ENCODE measurements at regions not wholly inside any gene's neighbourhood (a gene's known extent, or its start where the extent isn't known, plus 50 kb on each side); places are given as distances from the start of the nearest gene placed in this dataset.
"Not testable (repeated sequence)": the region's sequence is repeated elsewhere in the genome, so short reads cannot be mapped to it uniquely, and the experiment has no call there.

GRCh38 chr10:51008346-51008745 is 65.9 kb upstream of the PRKG1 start:
- Histone ChIP-seq H3K4me1 (no peaks in the 10 kb centered on the region), H3K27ac (no peak overlapping the region), H3K27me3 (no peaks in the 10 kb centered on the region), H3K9me3 (no peaks in the 10 kb centered on the region), H3K4me3 (no peak overlapping the region), H3K36me3 (no peaks in the 10 kb centered on the region)
- DNase-seq (ENCODE audit: extremely low spot score in 2 of 2): no peak
- intact Hi-C loops (cut with DNase I): no loop called here
- TF ChIP-seq POLR2A (IDR thresholded peaks at IDR 0.05) (no peak), POLR2AphosphoS5 (IDR thresholded peaks at IDR 0.05; ENCODE audit: insufficient read depth in 1 of 2, low read depth in 1 of 2) (no peak)
- TF ChIP-seq, protein P1, sequence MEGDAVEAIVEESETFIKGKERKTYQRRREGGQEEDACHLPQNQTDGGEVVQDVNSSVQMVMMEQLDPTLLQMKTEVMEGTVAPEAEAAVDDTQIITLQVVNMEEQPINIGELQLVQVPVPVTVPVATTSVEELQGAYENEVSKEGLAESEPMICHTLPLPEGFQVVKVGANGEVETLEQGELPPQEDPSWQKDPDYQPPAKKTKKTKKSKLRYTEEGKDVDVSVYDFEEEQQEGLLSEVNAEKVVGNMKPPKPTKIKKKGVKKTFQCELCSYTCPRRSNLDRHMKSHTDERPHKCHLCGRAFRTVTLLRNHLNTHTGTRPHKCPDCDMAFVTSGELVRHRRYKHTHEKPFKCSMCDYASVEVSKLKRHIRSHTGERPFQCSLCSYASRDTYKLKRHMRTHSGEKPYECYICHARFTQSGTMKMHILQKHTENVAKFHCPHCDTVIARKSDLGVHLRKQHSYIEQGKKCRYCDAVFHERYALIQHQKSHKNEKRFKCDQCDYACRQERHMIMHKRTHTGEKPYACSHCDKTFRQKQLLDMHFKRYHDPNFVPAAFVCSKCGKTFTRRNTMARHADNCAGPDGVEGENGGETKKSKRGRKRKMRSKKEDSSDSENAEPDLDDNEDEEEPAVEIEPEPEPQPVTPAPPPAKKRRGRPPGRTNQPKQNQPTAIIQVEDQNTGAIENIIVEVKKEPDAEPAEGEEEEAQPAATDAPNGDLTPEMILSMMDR (IDR thresholded peaks at IDR 0.05): no peak

DNA sequence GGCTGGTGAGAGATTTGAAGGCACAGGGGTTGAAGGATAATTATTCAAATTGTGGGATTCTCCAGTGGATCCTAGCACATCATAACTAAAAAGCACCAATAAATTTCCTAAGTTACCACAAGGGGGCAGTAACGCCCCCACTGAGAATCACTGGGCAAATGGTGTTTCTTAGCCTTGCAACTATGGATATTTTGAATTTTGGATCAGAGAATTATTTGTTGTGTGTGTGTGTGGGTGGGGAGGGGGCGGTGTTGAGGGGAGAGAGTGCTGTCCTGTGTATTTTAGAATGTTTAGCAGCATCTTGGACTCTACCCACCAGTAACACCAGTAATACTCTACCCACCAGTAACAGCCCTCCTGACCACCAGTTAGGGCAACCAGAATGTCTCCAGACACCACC is 63.3 kb upstream of the PRKG1 start:
- no peak overlapping the region for H3K4me3 ChIP-seq
- TF ChIP-seq POLR2A (IDR thresholded peaks at IDR 0.05): no peak
- TF ChIP-seq, protein P1 (IDR thresholded peaks at IDR 0.05): peak; percentile 15 to 57 (median 38)
- H3K4me1 ChIP-seq: no peaks in the 10 kb centered on the region
- H3K27me3 ChIP-seq: no peaks in the 10 kb centered on the region
- H3K36me3 ChIP-seq: no peaks in the 10 kb centered on the region
- intact Hi-C loops (cut with DNase I): loop anchor here (10.0 kb wide), 1 partner anchor 1204 kb away; no protein-coding TSS in a partner anchor
- H3K27ac ChIP-seq: no peak overlapping the region
- no peak for DNase-seq (ENCODE audit: extremely low spot score in 2 of 2)
- no peaks in the 10 kb centered on the region for H3K9me3 ChIP-seq

GRCh38 chr10:51012073-51012472 is 62.2 kb upstream of the PRKG1 start:
- no peaks in the 10 kb centered on the region for H3K9me3 ChIP-seq
- intact Hi-C loops (cut with DNase I): loop anchor here (10.0 kb wide), 1 partner anchor 1203 kb away; no protein-coding TSS in a partner anchor
- TF ChIP-seq POLR2AphosphoS5 (IDR thresholded peaks at IDR 0.05; ENCODE audit: insufficient read depth in 1 of 2, low read depth in 1 of 2) (no peak), POLR2A (IDR thresholded peaks at IDR 0.05) (no peak)
- TF ChIP-seq, protein P1 (IDR thresholded peaks at IDR 0.05): no peak
- no peak overlapping the region for H3K4me3 ChIP-seq
- H3K27me3 ChIP-seq: no peaks in the 10 kb centered on the region
- no peaks in the 10 kb centered on the region for H3K4me1 ChIP-seq
- H3K27ac ChIP-seq: no peak overlapping the region
- no peaks in the 10 kb centered on the region for H3K36me3 ChIP-seq
- DNase-seq (ENCODE audit: extremely low spot score in 2 of 2): no peak

DNA sequence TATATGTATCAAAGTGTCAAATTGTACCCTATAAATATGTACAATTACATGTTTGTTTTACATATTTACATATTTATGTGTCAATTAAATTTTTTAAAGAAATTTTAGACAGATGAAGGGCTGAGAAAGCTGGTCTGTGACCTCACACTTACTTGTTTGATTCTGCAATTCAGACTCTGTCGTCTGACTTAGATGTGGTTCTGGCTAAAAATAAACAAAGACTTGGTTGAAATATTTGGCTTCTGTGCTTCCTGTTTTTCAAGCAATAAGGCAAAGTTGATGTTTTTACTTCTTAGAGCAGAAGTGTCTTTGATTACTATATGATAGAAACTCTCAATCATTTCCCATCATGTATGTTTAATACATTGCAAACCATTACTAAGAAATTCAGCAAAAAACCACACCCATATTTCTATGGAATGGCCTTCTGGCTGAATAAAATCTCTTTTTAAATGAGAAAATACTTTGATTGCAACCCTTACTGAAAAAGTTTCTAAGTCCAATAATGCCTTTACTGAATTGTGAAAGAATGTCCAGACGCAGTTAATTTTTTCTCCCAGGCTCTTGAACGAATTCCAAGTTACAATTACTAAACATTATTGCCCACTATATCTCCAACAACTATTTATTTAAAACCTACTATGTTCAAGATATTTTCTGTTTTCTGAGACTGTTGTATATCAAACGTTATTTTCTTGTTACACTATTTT is 59.5 kb upstream of the PRKG1 start:
- H3K9me3 ChIP-seq: no peaks in the 10 kb centered on the region
- H3K27me3 ChIP-seq: no peaks in the 10 kb centered on the region
- no peak for DNase-seq (ENCODE audit: extremely low spot score in 2 of 2)
- no peak for TF ChIP-seq POLR2A (IDR thresholded peaks at IDR 0.05)
- TF ChIP-seq, protein P1 (IDR thresholded peaks at IDR 0.05): peak in 1 of 3 experiments; percentile 4
- H3K27ac ChIP-seq: peak overlapping the region; percentile 18
- H3K36me3 ChIP-seq: no peaks in the 10 kb centered on the region
- intact Hi-C loops (cut with DNase I): loop anchor here (10.0 kb wide), 1 partner anchor 1200 kb away; no protein-coding TSS in a partner anchor
- H3K4me1 ChIP-seq: no peaks in the 10 kb centered on the region
- H3K4me3 ChIP-seq: no peak overlapping the region

DNA sequence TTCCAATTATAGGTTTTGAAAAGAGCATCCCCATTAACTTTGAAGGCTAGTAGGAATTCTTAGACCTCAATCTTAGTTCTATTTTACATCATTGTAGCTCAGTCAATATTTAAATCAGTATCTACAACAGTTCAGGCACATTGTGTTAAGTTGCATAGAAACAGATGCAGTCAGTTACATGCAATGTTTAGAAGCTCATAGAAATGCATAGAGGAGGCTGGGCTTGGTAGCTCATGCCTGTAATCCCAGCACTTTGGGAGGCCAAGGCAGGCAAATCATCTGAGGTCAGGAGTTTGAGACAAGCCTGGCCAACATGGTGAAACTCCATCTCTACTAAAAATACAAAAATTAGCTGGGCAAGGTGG is 58.9 kb upstream of the PRKG1 start:
- peak overlapping the region; percentile 18 for H3K27ac ChIP-seq
- intact Hi-C loops (cut with DNase I): loop anchor here (10.0 kb wide), 1 partner anchor 1199 kb away; no protein-coding TSS in a partner anchor
- not testable (repeated sequence) for H3K4me1 ChIP-seq; H3K4me3 ChIP-seq; H3K36me3 ChIP-seq; DNase-seq (ENCODE audit: extremely low spot score in 2 of 2); H3K27me3 ChIP-seq; H3K9me3 ChIP-seq

Measured in vagina (tissue), 2 donors.